Endothelial cell of umbilical vein (primary cell): ENCODE measurements at regions not wholly inside any gene's neighbourhood (a gene's known extent, or its start where the extent isn't known, plus 50 kb on each side); places are given as distances from the start of the nearest gene placed in this dataset.

Experiments
- CTCF ChIP-seq, 2 donors: IDR thresholded peaks; 1 replicate in 1 of 2; 2 replicates in 1 of 2; pipeline ENCODE4 v1.5.1; 2011; ENCODE audit warnings: low read length in 2 of 2, mild to moderate bottlenecking in 2 of 2, moderate library complexity in 2 of 2, control low read depth in 1 of 2, inconsistent platforms in 1 of 2, low read depth in 1 of 2; ENCODE audit not compliant: insufficient read depth in 1 of 2; ENCODE audit errors: extremely low read depth in 1 of 2
- POLR2A ChIP-seq: IDR thresholded peaks from 2 replicates; pipeline ENCODE4 v1.6.1; 2012; ENCODE audit warnings: low read depth, mild to moderate bottlenecking, control low read depth, low read length

GRCh38 chr9:16924311-16924915 lies 53.9 kb upstream of the BNC2 start:
- TF ChIP-seq CTCF (IDR thresholded peaks at IDR 0.05; ENCODE audit: extremely low read depth in 1 of 2, insufficient read depth in 1 of 2, low read depth in 1 of 2, low read length in 2 of 2) (no peak), POLR2A (no peak)
